ENCODE measurements at regions not wholly inside any gene's neighbourhood (a gene's known extent, or its start where the extent isn't known, plus 50 kb on each side); places are given as distances from the start of the nearest gene placed in this dataset.

DNA sequence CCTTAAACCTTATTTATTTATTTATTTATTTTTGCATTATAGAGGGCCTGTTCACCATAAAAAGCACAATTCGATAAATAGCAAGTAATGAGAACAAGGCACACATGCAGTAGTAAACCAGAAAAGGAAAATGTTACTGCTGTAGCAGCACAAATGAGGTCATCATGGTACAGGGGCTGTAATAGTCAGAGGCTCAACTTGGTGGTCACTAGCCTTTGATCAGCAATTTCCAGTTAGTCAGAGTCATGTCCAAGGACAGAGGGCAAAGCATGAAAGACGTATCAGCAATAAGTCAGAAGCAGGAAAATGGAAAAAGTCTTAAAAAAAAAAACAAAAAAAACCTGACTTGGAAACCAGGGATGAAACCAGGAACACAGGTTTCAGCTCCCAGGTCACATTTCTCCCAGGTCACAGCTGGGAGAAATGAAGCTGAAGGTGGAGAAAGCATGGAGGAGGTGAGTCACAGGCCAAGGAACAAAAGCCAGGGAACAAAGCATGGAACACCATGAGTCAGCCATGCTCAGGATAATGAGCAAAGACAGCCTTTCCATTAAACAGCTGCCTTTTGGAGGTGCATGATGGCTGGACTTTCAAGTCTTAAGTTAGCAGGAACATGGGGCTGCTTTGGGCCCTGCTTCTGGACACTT, 556.3 kb downstream of the LTN1 start (continued):
- TF ChIP-seq POLR2AphosphoS5 (IDR thresholded peaks at IDR 0.05; ENCODE audit: low read depth), result no peak
- TF ChIP-seq ETS1 (IDR thresholded peaks at IDR 0.05), result no peak
- TF ChIP-seq ZNF331 (CRISPR knock-in tag; IDR thresholded peaks at IDR 0.05; ENCODE audit: low read depth), result no peak

DNA sequence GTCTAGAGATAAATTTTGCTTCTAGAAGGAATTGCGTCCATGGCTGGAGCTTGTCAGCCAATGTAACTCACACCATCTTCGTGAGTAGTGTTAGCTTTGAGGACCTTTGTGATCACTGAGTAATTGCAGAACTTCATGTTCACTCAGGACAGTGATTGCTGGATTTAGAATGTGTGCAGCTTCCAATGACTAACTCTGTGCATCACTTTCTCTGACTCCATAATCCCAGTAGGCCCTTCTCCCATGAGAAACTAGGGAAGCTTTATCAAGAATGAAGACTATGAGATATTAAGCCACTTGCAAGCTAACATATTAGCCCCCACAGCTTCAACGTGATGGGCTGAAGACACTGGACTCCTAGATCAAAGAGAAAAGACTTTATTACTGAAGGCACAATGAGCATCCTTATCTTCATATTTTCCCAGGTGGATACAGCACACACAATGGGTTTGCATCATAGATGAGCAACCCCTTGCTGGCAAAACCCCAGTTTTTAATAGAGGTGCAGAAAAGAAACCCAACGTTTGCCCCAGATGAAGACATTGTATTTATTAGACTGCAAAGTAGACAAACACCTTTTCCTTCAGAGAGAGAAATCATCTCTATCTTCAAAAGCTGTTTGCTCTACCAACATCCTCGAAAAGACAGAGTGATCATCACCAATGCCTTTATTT, 561.0 kb downstream of the LTN1 start:
- peaks cover 4% of the 10 kb centered on the region for H3K27me3 Mint-ChIP-seq (ENCODE audit: insufficient read depth, low read depth, poor library complexity)
- H3K4me3 Mint-ChIP-seq, result no peak overlapping the region
- no peak overlapping the region for H3K27ac ChIP-seq (ENCODE audit: low read depth)

More for the DNA sequence above, 561.0 kb downstream of the LTN1 start:
- no peaks in the 10 kb centered on the region for H3K4me1 ChIP-seq (ENCODE audit: insufficient read depth)
- H4K20me1 ChIP-seq (replicated peaks; ENCODE audit: insufficient read depth), result no peaks in the 10 kb centered on the region
- H3K9me2 ChIP-seq (ENCODE audit: insufficient read depth), result peaks cover 12% of the 10 kb centered on the region; the same call in 1 of the 2 replicates
- H3K36me3 ChIP-seq (ENCODE audit: insufficient read depth), result no peaks in the 10 kb centered on the region
- H3K4me2 ChIP-seq, result no peak overlapping the region
- TF ChIP-seq CREB1 (CRISPR knock-in tag; IDR thresholded peaks at IDR 0.05; ENCODE audit: low read depth), result no peak
- TF ChIP-seq JUNB (IDR thresholded peaks at IDR 0.05; ENCODE audit: unreplicated experiment), result no peak
- TF ChIP-seq POLR2AphosphoS5 (IDR thresholded peaks at IDR 0.05; ENCODE audit: low read depth), result no peak
- TF ChIP-seq ETS1 (IDR thresholded peaks at IDR 0.05), result no peak
- TF ChIP-seq EZH2 (IDR thresholded peaks at IDR 0.05; ENCODE audit: low read depth, unreplicated experiment), result no peak
- TF ChIP-seq, protein P1, sequence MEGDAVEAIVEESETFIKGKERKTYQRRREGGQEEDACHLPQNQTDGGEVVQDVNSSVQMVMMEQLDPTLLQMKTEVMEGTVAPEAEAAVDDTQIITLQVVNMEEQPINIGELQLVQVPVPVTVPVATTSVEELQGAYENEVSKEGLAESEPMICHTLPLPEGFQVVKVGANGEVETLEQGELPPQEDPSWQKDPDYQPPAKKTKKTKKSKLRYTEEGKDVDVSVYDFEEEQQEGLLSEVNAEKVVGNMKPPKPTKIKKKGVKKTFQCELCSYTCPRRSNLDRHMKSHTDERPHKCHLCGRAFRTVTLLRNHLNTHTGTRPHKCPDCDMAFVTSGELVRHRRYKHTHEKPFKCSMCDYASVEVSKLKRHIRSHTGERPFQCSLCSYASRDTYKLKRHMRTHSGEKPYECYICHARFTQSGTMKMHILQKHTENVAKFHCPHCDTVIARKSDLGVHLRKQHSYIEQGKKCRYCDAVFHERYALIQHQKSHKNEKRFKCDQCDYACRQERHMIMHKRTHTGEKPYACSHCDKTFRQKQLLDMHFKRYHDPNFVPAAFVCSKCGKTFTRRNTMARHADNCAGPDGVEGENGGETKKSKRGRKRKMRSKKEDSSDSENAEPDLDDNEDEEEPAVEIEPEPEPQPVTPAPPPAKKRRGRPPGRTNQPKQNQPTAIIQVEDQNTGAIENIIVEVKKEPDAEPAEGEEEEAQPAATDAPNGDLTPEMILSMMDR (conservative IDR thresholded peaks at IDR 0.05; ENCODE audit: low read depth in 2 of 2), result no peak
- TF ChIP-seq REST (IDR thresholded peaks at IDR 0.05; ENCODE audit: unreplicated experiment), result no peak
- TF ChIP-seq EZH2phosphoT487 (IDR thresholded peaks at IDR 0.05; ENCODE audit: unreplicated experiment), result no peak
- no peak for TF ChIP-seq ZNF331 (CRISPR knock-in tag; IDR thresholded peaks at IDR 0.05; ENCODE audit: low read depth)
- TF ChIP-seq STAT1 (IDR thresholded peaks at IDR 0.05; ENCODE audit: unreplicated experiment), result no peak
- no peak for TF ChIP-seq NANOG (IDR thresholded peaks at IDR 0.05; ENCODE audit: borderline replicate concordance)
- no peaks in the 10 kb centered on the region for H3K27me3 ChIP-seq (ENCODE audit: insufficient read depth)
- no peak overlapping the region for H2AFZ ChIP-seq
- H3K79me2 ChIP-seq (replicated peaks; ENCODE audit: insufficient read depth), result no peaks in the 10 kb centered on the region
- Mint-ChIP-seq H3K36me3 (ENCODE audit: low read depth) (no peaks in the 10 kb centered on the region), H3K9me3 (no peaks in the 10 kb centered on the region), H3K4me1 (no peaks in the 10 kb centered on the region), H3K27ac (no peak overlapping the region)
- no peak for DNase-seq (ENCODE audit: low spot score)
- no peak for ATAC-seq
- no peak overlapping the region for H3K4me3 ChIP-seq
- no peaks in the 10 kb centered on the region for H3F3A ChIP-seq (replicated peaks; ENCODE audit: low read depth)

Measured in GM23338 (cell line).